Right lobe of liver (tissue), 6 donors: ENCODE measurements at regions not wholly inside any gene's neighbourhood (a gene's known extent, or its start where the extent isn't known, plus 50 kb on each side); places are given as distances from the start of the nearest gene placed in this dataset.

Experiments
- ATAC-seq, 4 donors: fragments of 200-7000 bp; cut with Tn5 transposase; one replicate each; pipeline ENCODE4 v1.9.1; 2020; ENCODE audit warnings: mild to moderate bottlenecking in 4 of 4, moderate library complexity in 4 of 4
- DNase-seq, 3 donors: peaks; one replicate each; pipeline ENCODE4 v3.0.0-alpha.2; 2020
- H3K27ac ChIP-seq, 3 donors: fragments of 200-600 bp; one replicate each; pipeline ENCODE4 v1.8.0; 2022
- H3K27me3 ChIP-seq, 2 donors: fragments of 200-600 bp; one replicate each; pipeline ENCODE4 v1.8.0; 2022
- H3K36me3 ChIP-seq, 4 donors: fragments of 200-600 bp; sonication (generic) in 1 of 4; one replicate each; pipeline versions ENCODE4 v1.5.1 to v1.8.0; 2017 to 2022; ENCODE audit warnings: control low read depth in 1 of 4
- H3K4me1 ChIP-seq, 4 donors: fragments of 200-600 bp; sonication (generic) in 1 of 4; one replicate each; pipeline versions ENCODE4 v1.5.1 to v1.8.0; 2017 to 2022; ENCODE audit warnings: control low read depth in 1 of 4
- H3K4me3 ChIP-seq, 3 donors: fragments of 200-600 bp; one replicate each; pipeline ENCODE4 v1.8.0; 2022
- H3K9me3 ChIP-seq, 4 donors: fragments of 200-600 bp; sonication (generic) in 1 of 4; one replicate each; pipeline versions ENCODE4 v1.5.1 to v1.8.0; 2017 to 2022; ENCODE audit warnings: control low read depth in 1 of 4
- POLR2A ChIP-seq: fragments of 450-650 bp; IDR thresholded peaks from one replicate; pipeline ENCODE4 v1.6.1; 2017; ENCODE audit warnings: antibody characterized with exemption, mild to moderate bottlenecking
- WGBS: methylation state at CpG from one replicate; pipeline ENCODE4 v1.1.6; 2018; ENCODE audit warnings: low coverage, low lambda C conversion rate; ENCODE audit not compliant: insufficient coverage; ENCODE audit errors: missing lambda C conversion rate; 5-methylcytosine and 5-hydroxymethylcytosine counted together
- intact Hi-C, 2 donors: fragments of 100-400 bp; cut with DNase I; formaldehyde crosslinking; loops; one replicate each; pipeline versions ENCODE4 v1.11.2 to v1.14.1; 2022
- TF ChIP-seq, protein P1 (sequence below), 4 donors: fragments of 200-600 bp in 3 of 4; fragments of 450-650 bp in 1 of 4; IDR thresholded peaks; one replicate each; pipeline versions ENCODE4 v1.5.1 to v1.8.0; 2016 to 2022; ENCODE audit warnings: antibody characterized with exemption in 4 of 4, mild to moderate bottlenecking in 2 of 4
- donor health status: DM: no; HTN: yes; CAD: no.
- donor health status: DM: no; HTN: no; CAD: no.
- donor health status: DM: no; HTN: no; CAD: no.
- donor health status: DM: no; HTN: yes; CAD: no.
- donor health status: DM: no; HTN: yes; CAD: no.

GRCh38 chrX:27910412-27910811, 70.8 kb downstream of the DCAF8L1 start:
- 23% methylated on average over 1 of the region's 1 CpG for WGBS
- ATAC-seq (no peak), DNase-seq (no peak)
- intact Hi-C loops, result no loop called here
- Histone ChIP-seq H3K36me3 (no peaks in the 10 kb centered on the region), H3K4me3 (no peak overlapping the region), H3K9me3 (no peaks in the 10 kb centered on the region), H3K27me3 (no peaks in the 10 kb centered on the region), H3K4me1 (no peaks in the 10 kb centered on the region), H3K27ac (no peak overlapping the region)
- TF ChIP-seq, protein P1, sequence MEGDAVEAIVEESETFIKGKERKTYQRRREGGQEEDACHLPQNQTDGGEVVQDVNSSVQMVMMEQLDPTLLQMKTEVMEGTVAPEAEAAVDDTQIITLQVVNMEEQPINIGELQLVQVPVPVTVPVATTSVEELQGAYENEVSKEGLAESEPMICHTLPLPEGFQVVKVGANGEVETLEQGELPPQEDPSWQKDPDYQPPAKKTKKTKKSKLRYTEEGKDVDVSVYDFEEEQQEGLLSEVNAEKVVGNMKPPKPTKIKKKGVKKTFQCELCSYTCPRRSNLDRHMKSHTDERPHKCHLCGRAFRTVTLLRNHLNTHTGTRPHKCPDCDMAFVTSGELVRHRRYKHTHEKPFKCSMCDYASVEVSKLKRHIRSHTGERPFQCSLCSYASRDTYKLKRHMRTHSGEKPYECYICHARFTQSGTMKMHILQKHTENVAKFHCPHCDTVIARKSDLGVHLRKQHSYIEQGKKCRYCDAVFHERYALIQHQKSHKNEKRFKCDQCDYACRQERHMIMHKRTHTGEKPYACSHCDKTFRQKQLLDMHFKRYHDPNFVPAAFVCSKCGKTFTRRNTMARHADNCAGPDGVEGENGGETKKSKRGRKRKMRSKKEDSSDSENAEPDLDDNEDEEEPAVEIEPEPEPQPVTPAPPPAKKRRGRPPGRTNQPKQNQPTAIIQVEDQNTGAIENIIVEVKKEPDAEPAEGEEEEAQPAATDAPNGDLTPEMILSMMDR (IDR thresholded peaks at IDR 0.05), result no peak

GRCh38 chrX:27903960-27904359, 77.3 kb downstream of the DCAF8L1 start:
- intact Hi-C loops, result no loop called here
- no peaks in the 10 kb centered on the region for H3K27me3 ChIP-seq

GRCh38 chrX:27893871-27894270, 86.1 kb downstream of the MAGEB10 start:
- H3K36me3 ChIP-seq, result no peaks in the 10 kb centered on the region
- peaks cover 0 to 9% of the 10 kb centered on the region in 2 donors for H3K27me3 ChIP-seq
- H3K9me3 ChIP-seq, result no peaks in the 10 kb centered on the region
- H3K4me3 ChIP-seq, result no peak overlapping the region
- WGBS, result 33% methylated on average over 2 of the region's 2 CpGs
- H3K4me1 ChIP-seq, result no peaks in the 10 kb centered on the region
- intact Hi-C loops, result no loop called here
- TF ChIP-seq, protein P1 (IDR thresholded peaks at IDR 0.05), result no peak
- no peak for TF ChIP-seq POLR2A
- H3K27ac ChIP-seq, result no peak overlapping the region
- DNase-seq, result no peak
- no peak for ATAC-seq

More at GRCh38 chrX:27903960-27904359, 77.3 kb downstream of the DCAF8L1 start:
- no peak for TF ChIP-seq POLR2A
- TF ChIP-seq, protein P1 (IDR thresholded peaks at IDR 0.05), result no peak
- WGBS, result 58% methylated on average over 2 of the region's 2 CpGs
- H3K36me3 ChIP-seq, result no peaks in the 10 kb centered on the region
- H3K9me3 ChIP-seq, result no peaks in the 10 kb centered on the region
- ATAC-seq, result no peak
- H3K4me3 ChIP-seq, result no peak overlapping the region
- H3K27ac ChIP-seq, result no peak overlapping the region
- H3K4me1 ChIP-seq, result no peaks in the 10 kb centered on the region
- no peak for DNase-seq

GRCh38 chrX:27893211-27893610, 85.4 kb downstream of the MAGEB10 start:
- H3K9me3 ChIP-seq, result no peaks in the 10 kb centered on the region
- TF ChIP-seq POLR2A, result no peak
- TF ChIP-seq, protein P1 (IDR thresholded peaks at IDR 0.05), result no peak
- no peak overlapping the region for H3K4me3 ChIP-seq
- no peak overlapping the region for H3K27ac ChIP-seq
- no peaks in the 10 kb centered on the region for H3K36me3 ChIP-seq
- no peaks in the 10 kb centered on the region for H3K4me1 ChIP-seq
- peaks cover 0 to 9% of the 10 kb centered on the region in 2 donors for H3K27me3 ChIP-seq
- intact Hi-C loops, result no loop called here
- ATAC-seq, result no peak
- 31% methylated on average over 3 of the region's 3 CpGs for WGBS
- no peak for DNase-seq

DNA sequence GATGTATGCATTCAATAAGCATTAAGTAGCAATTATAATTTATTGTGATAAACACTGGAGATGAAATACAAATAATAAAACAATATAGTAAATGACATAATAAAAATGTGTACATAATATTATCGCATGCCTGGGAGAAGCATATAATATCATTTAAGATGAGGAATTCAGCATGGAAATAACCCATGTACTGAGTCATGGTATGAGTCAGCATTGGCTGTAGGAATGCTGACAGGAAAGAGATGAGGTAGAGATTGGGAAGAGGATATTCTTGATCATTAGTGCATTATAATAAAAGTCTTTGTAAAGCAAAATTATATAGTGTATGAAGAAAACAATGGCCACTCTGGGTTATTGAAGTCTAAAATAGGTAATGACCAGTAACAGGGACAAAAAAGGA, 82.8 kb downstream of the MAGEB10 start:
- TF ChIP-seq, protein P1 (IDR thresholded peaks at IDR 0.05), result no peak
- no peak for TF ChIP-seq POLR2A
- 52% methylated on average over 1 of the region's 1 CpG for WGBS

More for the DNA sequence above, 82.8 kb downstream of the MAGEB10 start:
- DNase-seq (no peak), ATAC-seq (no peak)
- Histone ChIP-seq H3K4me3 (no peak overlapping the region), H3K36me3 (no peaks in the 10 kb centered on the region), H3K27me3 (peaks cover 0 to 9% of the 10 kb centered on the region in 2 donors), H3K9me3 (no peaks in the 10 kb centered on the region), H3K27ac (no peak overlapping the region), H3K4me1 (no peaks in the 10 kb centered on the region)
- intact Hi-C loops, result no loop called here
